ENCODE measurements at regions not wholly inside any gene's neighbourhood (a gene's known extent, or its start where the extent isn't known, plus 50 kb on each side); places are given as distances from the start of the nearest gene placed in this dataset.
"Not testable (repeated sequence)": the region's sequence is repeated elsewhere in the genome, so short reads cannot be mapped to it uniquely, and the experiment has no call there.

- TF ChIP-seq CTCF, POLR2A (IDR thresholded peaks at IDR 0.05): not testable (repeated sequence)
These were observed 383.4 kb downstream of the TMEM121 start for GRCh38 chr14:105909828-105910120.

Data from heart left ventricle (tissue), 13 donors.